ENCODE measurements at regions not wholly inside any gene's neighbourhood (a gene's known extent, or its start where the extent isn't known, plus 50 kb on each side); places are given as distances from the start of the nearest gene placed in this dataset.

- POLR2A ChIA-PET (ENCODE audit: unreplicated experiment): no interaction called here
- TF ChIP-seq CTCF (conservative IDR thresholded peaks at IDR 0.05) (no peak), EZH2 (IDR thresholded peaks at IDR 0.05; ENCODE audit: low read depth) (no peak)
- Histone ChIP-seq H3K27me3 (ENCODE audit: insufficient read depth, low read depth) (peaks cover 84% of the 10 kb centered on the region), H2AFZ (no peak overlapping the region), H3K4me3 (no peak overlapping the region), H3K79me2 (ENCODE audit: low read depth) (no peaks in the 10 kb centered on the region), H4K20me1 (ENCODE audit: insufficient read depth) (no peaks in the 10 kb centered on the region; the same call in 1 of the 2 replicates), H3K36me3 (ENCODE audit: low read depth) (no peaks in the 10 kb centered on the region), H3K9me2 (ENCODE audit: insufficient read depth) (no peaks in the 10 kb centered on the region), H3K27ac (no peak overlapping the region), H3F3A (ENCODE audit: insufficient read depth, low read depth) (peaks cover 8% of the 10 kb centered on the region; the same call in 1 of the 2 replicates), H3K4me2 (no peak overlapping the region), H3K9me3 (ENCODE audit: insufficient read depth, low read depth) (peaks cover 3% of the 10 kb centered on the region), H3K4me1 (replicated peaks; ENCODE audit: insufficient read depth) (no peaks in the 10 kb centered on the region)
- intact Hi-C loops (cut with micrococcal nuclease; ENCODE audit: unreplicated experiment): no loop called here
- BruUV-seq (replicated peaks): no TSS peak
- no peak for DNase-seq
- CTCF ChIA-PET: no interaction called here
Measured at GRCh38 chr2:2568411-2568810, 237.3 kb upstream of the MYT1L start.

- ChIA-PET CTCF (no interaction called here), POLR2A (ENCODE audit: unreplicated experiment) (no interaction called here)
- no peaks in the 10 kb centered on the region for H3K79me2 ChIP-seq (ENCODE audit: low read depth)
- DNase-seq: no peak
- no peaks in the 10 kb centered on the region for H3K9me3 ChIP-seq (ENCODE audit: insufficient read depth, low read depth)
- BruUV-seq (replicated peaks): no TSS peak
- H3K36me3 ChIP-seq (ENCODE audit: low read depth): no peaks in the 10 kb centered on the region
- H3K27me3 ChIP-seq (ENCODE audit: insufficient read depth, low read depth): peaks cover 88% of the 10 kb centered on the region
- no peaks in the 10 kb centered on the region; the same call in 1 of the 2 replicates for H4K20me1 ChIP-seq (ENCODE audit: insufficient read depth)
- H2AFZ ChIP-seq: no peak overlapping the region
- H3K9me2 ChIP-seq (ENCODE audit: insufficient read depth): no peaks in the 10 kb centered on the region
- H3K4me1 ChIP-seq (replicated peaks; ENCODE audit: insufficient read depth): no peaks in the 10 kb centered on the region
- H3K4me3 ChIP-seq: no peak overlapping the region
- intact Hi-C loops (cut with micrococcal nuclease; ENCODE audit: unreplicated experiment): no loop called here
- TF ChIP-seq CTCF (conservative IDR thresholded peaks at IDR 0.05) (no peak), EZH2 (IDR thresholded peaks at IDR 0.05; ENCODE audit: low read depth) (no peak)
- H3F3A ChIP-seq (ENCODE audit: insufficient read depth, low read depth): peaks cover 1% of the 10 kb centered on the region; the same call in 1 of the 2 replicates
- H3K4me2 ChIP-seq: no peak overlapping the region
- no peak overlapping the region for H3K27ac ChIP-seq
Measured at GRCh38 chr2:2567776-2568175, 236.7 kb upstream of the MYT1L start.

- no peak for DNase-seq
- no peaks in the 10 kb centered on the region; the same call in 1 of the 2 replicates for H4K20me1 ChIP-seq (ENCODE audit: insufficient read depth)
- H3K4me2 ChIP-seq: no peak overlapping the region
- H3K27me3 ChIP-seq (ENCODE audit: insufficient read depth, low read depth): peaks cover 96% of the 10 kb centered on the region
- intact Hi-C loops (cut with micrococcal nuclease; ENCODE audit: unreplicated experiment): no loop called here
- H3K36me3 ChIP-seq (ENCODE audit: low read depth): no peaks in the 10 kb centered on the region
- no TSS peak for BruUV-seq (replicated peaks)
- H3K4me1 ChIP-seq (replicated peaks; ENCODE audit: insufficient read depth): no peaks in the 10 kb centered on the region
- H2AFZ ChIP-seq: no peak overlapping the region
- no peaks in the 10 kb centered on the region for H3K9me3 ChIP-seq (ENCODE audit: insufficient read depth, low read depth)
- H3K27ac ChIP-seq: no peak overlapping the region
- POLR2A ChIA-PET (ENCODE audit: unreplicated experiment): no interaction called here
- no peak overlapping the region for H3K4me3 ChIP-seq
- CTCF ChIA-PET: no interaction called here
- no peaks in the 10 kb centered on the region for H3K9me2 ChIP-seq (ENCODE audit: insufficient read depth)
- H3K79me2 ChIP-seq (ENCODE audit: low read depth): no peaks in the 10 kb centered on the region
- TF ChIP-seq CTCF (conservative IDR thresholded peaks at IDR 0.05): no peak
- no peak for TF ChIP-seq EZH2 (IDR thresholded peaks at IDR 0.05; ENCODE audit: low read depth)
- H3F3A ChIP-seq (ENCODE audit: insufficient read depth, low read depth): no peaks in the 10 kb centered on the region
Measured at GRCh38 chr2:2566396-2567323, 235.6 kb upstream of the MYT1L start.

Data from PC-9 (cell line).